GM12891 (cell line): ENCODE measurements at regions not wholly inside any gene's neighbourhood (a gene's known extent, or its start where the extent isn't known, plus 50 kb on each side); places are given as distances from the start of the nearest gene placed in this dataset.

Experiments used
- DNase-seq: peaks from one replicate; pipeline ENCODE4 v3.0.0; 2011; ENCODE audit warnings: low spot score; ENCODE audit not compliant: insufficient read length
- FAIRE-seq: peaks from 2 replicates; lab custom pipeline; 2011; peaks lifted over from hg19 to GRCh38; lab: Jason Lieb, UNC
- PAX5 ChIP-seq: IDR thresholded peaks from 2 replicates; pipeline ENCODE4 v1.6.1; 2011; ENCODE audit warnings: low read length, moderate library complexity, mild to moderate bottlenecking; ENCODE audit not compliant: insufficient read depth, severe bottlenecking
- POLR2A ChIP-seq: IDR thresholded peaks from 2 replicates; pipeline ENCODE4 v1.6.1; 2011; ENCODE audit warnings: low read depth, low read length, control low read depth
- POLR2AphosphoS5 ChIP-seq: IDR thresholded peaks from 2 replicates; pipeline ENCODE4 v1.6.1; 2011; ENCODE audit warnings: low read depth, low read length, control low read depth
- POU2F2 ChIP-seq: IDR thresholded peaks from 2 replicates; pipeline ENCODE4 v1.6.1; 2011; ENCODE audit warnings: low read depth, mild to moderate bottlenecking, control low read depth, low read length, moderate library complexity
- SPI1 ChIP-seq: IDR thresholded peaks from 2 replicates; pipeline ENCODE4 v1.6.1; 2011; ENCODE audit warnings: low read depth, low read length, control low read depth
- TAF1 ChIP-seq: IDR thresholded peaks from 2 replicates; pipeline ENCODE4 v1.6.1; 2011; ENCODE audit warnings: low read depth, low read length, control low read depth

DNA sequence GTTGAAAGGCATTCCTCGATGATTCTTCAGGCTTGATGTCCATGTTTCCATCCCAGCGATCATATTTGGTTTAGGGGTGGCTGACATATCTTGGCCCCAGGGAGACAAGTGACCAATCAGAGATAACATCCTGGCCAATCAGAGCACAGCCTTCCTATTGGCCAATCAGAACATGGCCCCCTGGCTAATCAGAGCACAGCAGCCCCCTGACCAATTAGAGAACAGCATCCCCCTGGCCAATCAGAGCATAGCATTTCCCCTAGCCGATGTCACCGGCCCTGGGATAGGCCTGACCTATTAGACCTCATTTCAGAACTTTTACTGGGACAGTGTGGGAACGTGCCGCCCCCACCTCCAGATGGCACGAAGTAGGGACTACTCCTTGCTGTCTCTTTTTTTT, 182.2 kb downstream of the AACS start:
- FAIRE-seq (no peak), DNase-seq (no peak)
- TF ChIP-seq POLR2A (no peak), PAX5 (no peak), POLR2AphosphoS5 (no peak), TAF1 (no peak), SPI1 (no peak), POU2F2 (no peak)

- TF ChIP-seq POU2F2 (no peak), SPI1 (no peak), POLR2AphosphoS5 (no peak), PAX5 (no peak), TAF1 (no peak), POLR2A (no peak)
- FAIRE-seq: no peak
- DNase-seq: no peak
Measured at GRCh38 chr12:125249066-125249824, 184.0 kb downstream of the AACS start.

GRCh38 chr12:125249932-125250331, 184.7 kb downstream of the AACS start:
- no peak for DNase-seq
- TF ChIP-seq SPI1: no peak
- TF ChIP-seq POLR2A: no peak
- no peak for TF ChIP-seq PAX5
- no peak for TF ChIP-seq TAF1
- TF ChIP-seq POLR2AphosphoS5: no peak
- TF ChIP-seq POU2F2: no peak
- no peak for FAIRE-seq

DNA sequence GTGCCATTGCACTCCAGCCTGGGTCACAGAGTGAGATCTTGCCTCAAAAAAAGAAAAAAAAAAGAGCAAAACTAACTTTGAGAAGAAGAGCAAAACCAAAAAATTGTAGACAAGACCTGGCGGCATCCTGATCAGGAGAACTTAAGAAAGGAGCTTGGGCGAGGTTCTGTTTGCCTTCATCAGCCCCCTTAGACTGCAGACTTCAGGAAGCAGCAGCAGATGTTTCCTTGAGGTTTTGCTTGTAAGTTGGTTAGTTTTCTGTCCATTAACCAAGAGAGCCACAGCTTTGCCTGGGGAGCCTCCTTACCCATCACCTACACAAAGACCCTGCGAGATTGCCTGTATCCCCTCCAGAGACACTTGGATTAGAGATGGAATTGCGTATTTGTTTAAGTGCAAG, 189.0 kb downstream of the AACS start:
- TF ChIP-seq PAX5 (no peak), POLR2A (no peak), SPI1 (no peak), TAF1 (no peak), POU2F2 (no peak), POLR2AphosphoS5 (no peak)
- no peak for FAIRE-seq
- DNase-seq: no peak

DNA sequence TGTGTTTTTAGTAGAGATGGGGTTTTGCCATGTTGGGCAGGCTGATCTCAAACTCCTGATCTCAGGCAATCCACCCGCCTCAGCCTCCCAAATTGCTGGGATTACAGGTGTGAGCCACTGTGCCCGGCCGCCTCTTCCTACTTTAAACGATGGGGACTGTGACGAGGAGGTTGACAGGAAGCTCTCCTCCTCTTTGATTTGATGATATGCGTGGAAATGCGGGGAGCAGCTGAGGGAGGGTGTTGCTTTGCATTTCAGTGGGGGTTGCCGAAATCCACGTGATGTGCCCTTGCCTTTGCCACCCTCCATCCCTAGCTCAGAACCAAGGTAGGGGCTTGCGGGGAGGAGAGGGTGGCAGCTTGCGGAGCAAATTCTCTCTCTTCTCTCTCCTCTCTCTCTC, 189.6 kb downstream of the AACS start:
- TF ChIP-seq POU2F2 (no peak), POLR2AphosphoS5 (no peak), PAX5 (no peak), SPI1 (no peak), TAF1 (no peak), POLR2A (no peak)
- no peak for DNase-seq
- FAIRE-seq: no peak

- no peak for FAIRE-seq
- TF ChIP-seq POLR2A (no peak), TAF1 (no peak), PAX5 (no peak), SPI1 (no peak)
- no peak for DNase-seq
Measured at GRCh38 chr12:125255935-125256633, 190.8 kb downstream of the AACS start.

- FAIRE-seq: no peak
- no peak for DNase-seq
- TF ChIP-seq POLR2AphosphoS5: no peak
- TF ChIP-seq POU2F2: no peak
- TF ChIP-seq POLR2A: no peak
- TF ChIP-seq PAX5: no peak
- TF ChIP-seq TAF1: no peak
Measured at GRCh38 chr12:125256634-125256936, 191.3 kb downstream of the AACS start.

- no peak for FAIRE-seq
- no peak for DNase-seq
- TF ChIP-seq SPI1 (no peak), PAX5 (no peak), TAF1 (no peak), POU2F2 (no peak)
Measured at GRCh38 chr12:125259178-125259867, 194.1 kb downstream of the AACS start.

GRCh38 chr12:125262851-125263250, 197.6 kb downstream of the AACS start:
- TF ChIP-seq PAX5 (no peak), POLR2A (no peak), SPI1 (no peak), TAF1 (no peak), POLR2AphosphoS5 (no peak), POU2F2 (no peak)
- FAIRE-seq: no peak
- no peak for DNase-seq

DNA sequence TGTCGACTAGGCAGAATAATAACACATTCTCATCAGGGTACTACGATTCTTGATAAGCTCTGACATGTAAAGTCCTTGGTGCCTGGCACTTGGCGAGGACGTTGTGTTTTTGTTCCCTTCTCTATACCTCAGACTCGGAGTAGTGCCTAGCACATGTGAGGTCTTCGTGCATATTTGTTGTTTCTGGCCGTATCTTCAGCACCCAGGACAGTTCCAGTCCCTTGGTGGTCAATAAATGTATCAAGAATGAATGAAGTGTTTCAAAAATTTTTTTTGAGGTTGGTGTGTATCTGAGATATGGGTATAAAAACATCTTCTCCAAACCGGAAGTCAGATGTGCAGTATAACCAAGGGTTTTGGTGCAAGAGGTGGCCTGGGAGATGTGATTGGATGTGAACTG, 198.2 kb downstream of the AACS start:
- no peak for FAIRE-seq

More for the DNA sequence above, 198.2 kb downstream of the AACS start:
- DNase-seq: no peak
- TF ChIP-seq POU2F2: no peak
- TF ChIP-seq POLR2A: no peak
- no peak for TF ChIP-seq SPI1
- no peak for TF ChIP-seq PAX5
- TF ChIP-seq TAF1: no peak
- TF ChIP-seq POLR2AphosphoS5: no peak
